SK-N-SH (cell line): ENCODE measurements at regions not wholly inside any gene's neighbourhood (a gene's known extent, or its start where the extent isn't known, plus 50 kb on each side); places are given as distances from the start of the nearest gene placed in this dataset.

ENCODE experiments used
- CTCF ChIA-PET: fragments of 300-600, 350-600 bp; formaldehyde crosslinking; extraction: SDS; loops from one replicate; lab custom pipeline; 2021; lab: Yijun Ruan, JAX
- POLR2A ChIA-PET: fragments of 350-600 bp; sonication (Branson Sonifier 250); formaldehyde crosslinking; extraction: SDS; loops from one replicate; lab custom pipeline; 2020; ENCODE audit warnings: antibody characterized with exemption, inconsistent platforms; lab: Yijun Ruan, JAX
- DNase-seq: peaks from one replicate; pipeline ENCODE4 v3.0.0; 2012
- H2AFZ ChIP-seq: fragments of 200-600 bp; sonication (generic); 2 replicates; pipeline ENCODE4 v1.8.1; 2016; ENCODE audit warnings: antibody characterized with exemption, mild to moderate bottlenecking, low read depth
- H3F3A ChIP-seq: fragments of 200-600 bp; sonication (generic); replicated peaks from 2 replicates; pipeline ENCODE3; 2016; ENCODE audit warnings: antibody characterized with exemption, mild to moderate bottlenecking; ENCODE audit not compliant: insufficient read depth
- H3K27ac ChIP-seq, 2 experiments: fragments of 200-500 bp in 1 of 2; fragments of 200-600 bp in 1 of 2; sonication (Bioruptor generic) in 1 of 2; sonication (generic), shearing (Covaris generic) in 1 of 2; 2 replicates each; pipeline versions ENCODE4 v1.5.1 to v1.6.1; 2014 to 2016; ENCODE audit warnings: low read depth in 2 of 2, inconsistent platforms in 1 of 2, low read length in 1 of 2, mild to moderate bottlenecking in 1 of 2, mixed read lengths in 1 of 2
- H3K27me3 ChIP-seq: fragments of 200-600 bp; sonication (generic), shearing (Covaris generic); 2 replicates; pipeline ENCODE4 v1.6.1; 2016; ENCODE audit warnings: mixed run types; ENCODE audit not compliant: insufficient read depth
- H3K36me3 ChIP-seq, 2 experiments: fragments of 200-500 bp in 1 of 2; fragments of 200-600 bp in 1 of 2; sonication (Bioruptor generic) in 1 of 2; sonication (generic) in 1 of 2; replicated peaks in 1 of 2; 2 replicates each; pipeline versions ENCODE3 to v1.5.1; 2014 to 2016; ENCODE audit warnings: low read length in 1 of 2, mild to moderate bottlenecking in 1 of 2; ENCODE audit not compliant: insufficient read depth in 2 of 2, control insufficient read depth in 1 of 2
- H3K4me1 ChIP-seq, 2 experiments: fragments of 200-500 bp in 1 of 2; fragments of 200-600 bp in 1 of 2; sonication (Bioruptor generic) in 1 of 2; sonication (generic), shearing (Covaris generic) in 1 of 2; 2 replicates each; pipeline versions ENCODE4 v1.5.1 to v1.6.1; 2014 to 2016; ENCODE audit warnings: low read depth in 1 of 2, low read length in 1 of 2, mixed run types in 1 of 2; ENCODE audit not compliant: insufficient read depth in 2 of 2, control insufficient read depth in 1 of 2
- H3K4me2 ChIP-seq: fragments of 200-600 bp; sonication (generic), shearing (Covaris generic); 2 replicates; pipeline ENCODE4 v1.6.1; 2017; ENCODE audit warnings: mixed run types
- H3K4me3 ChIP-seq, 2 experiments: fragments of 200-500 bp in 1 of 2; fragments of 200-600 bp in 1 of 2; sonication (Bioruptor generic) in 1 of 2; sonication (generic), shearing (Covaris generic) in 1 of 2; 2 replicates each; pipeline versions ENCODE4 v1.5.1 to v1.8.1; 2014 to 2016; ENCODE audit warnings: low read depth in 2 of 2, inconsistent platforms in 1 of 2, low read length in 1 of 2, mild to moderate bottlenecking in 1 of 2, mixed read lengths in 1 of 2, moderate library complexity in 1 of 2
- H3K79me2 ChIP-seq: fragments of 200-600 bp; sonication (generic); 2 replicates; pipeline ENCODE4 v1.8.1; 2017; ENCODE audit warnings: mild to moderate bottlenecking; ENCODE audit not compliant: insufficient read depth
- H3K9ac ChIP-seq: fragments of 200-600 bp; sonication (generic); 2 replicates; pipeline ENCODE4 v1.6.1; 2017; ENCODE audit warnings: mixed run types
- H3K9me2 ChIP-seq: fragments of 200-600 bp; sonication (generic); 2 replicates; pipeline ENCODE4 v1.6.1; 2017; ENCODE audit warnings: mixed run types
- H3K9me3 ChIP-seq: fragments of 200-600 bp; sonication (generic); 2 replicates; pipeline ENCODE4 v1.6.1; 2017; ENCODE audit warnings: mixed run types, mild to moderate bottlenecking, moderate library complexity
- H4K20me1 ChIP-seq: fragments of 200-600 bp; sonication (generic); 2 replicates; pipeline ENCODE4 v1.6.1; 2017; ENCODE audit warnings: mild to moderate bottlenecking, mixed run types; ENCODE audit not compliant: insufficient read depth
- CTCF ChIP-seq: fragments of 200-600 bp; sonication (generic); IDR thresholded peaks from 2 replicates; pipeline ENCODE4 v1.6.1; 2017; ENCODE audit warnings: antibody characterized with exemption, mild to moderate bottlenecking, moderate library complexity
- ELF1 ChIP-seq: IDR thresholded peaks from 2 replicates; pipeline ENCODE4 v1.4.0; 2012
- EP300 ChIP-seq, 2 experiments: IDR thresholded peaks; 2 replicates each; pipeline versions ENCODE4 v1.4.0 to v1.6.1; 2012; ENCODE audit warnings: borderline replicate concordance in 1 of 2, low read depth in 1 of 2, low read length in 1 of 2
- FOSL2 ChIP-seq: IDR thresholded peaks from 2 replicates; pipeline ENCODE4 v1.4.0; 2012; ENCODE audit warnings: low read depth, mild to moderate bottlenecking, moderate library complexity, borderline replicate concordance
- GABPA ChIP-seq: IDR thresholded peaks from 2 replicates; pipeline ENCODE4 v1.4.0; 2012; ENCODE audit warnings: low read depth, mild to moderate bottlenecking
- GATA2 ChIP-seq: sonication (generic); formaldehyde crosslinking; IDR thresholded peaks from 2 replicates; pipeline ENCODE4 v1.5.0; 2020; ENCODE audit warnings: mild to moderate bottlenecking, missing genetic modification reagents
- MAX ChIP-seq: IDR thresholded peaks from 2 replicates; pipeline ENCODE4 v1.4.0; 2012; ENCODE audit warnings: low read depth
- MEF2A ChIP-seq: IDR thresholded peaks from 2 replicates; pipeline ENCODE4 v1.4.0; 2012; ENCODE audit warnings: low read depth, borderline replicate concordance
- MXI1 ChIP-seq: IDR thresholded peaks from 2 replicates; pipeline ENCODE4 v1.6.1; 2012; ENCODE audit warnings: mild to moderate bottlenecking, low read depth, low read length, improper control_type of control experiment
- NFIC ChIP-seq: IDR thresholded peaks from 2 replicates; pipeline ENCODE4 v1.4.0; 2012; ENCODE audit warnings: borderline replicate concordance
- NRF1 ChIP-seq: IDR thresholded peaks from 2 replicates; pipeline ENCODE4 v1.6.1; 2012; ENCODE audit warnings: low read depth, mild to moderate bottlenecking, low read length
- PBX3 ChIP-seq: IDR thresholded peaks from 2 replicates; pipeline ENCODE4; 2012
- POLR2AphosphoS5 ChIP-seq: IDR thresholded peaks from 2 replicates; pipeline ENCODE4 v1.6.1; 2012; ENCODE audit warnings: low read depth, low read length
- RAD21 ChIP-seq: IDR thresholded peaks from 2 replicates; pipeline ENCODE4 v1.6.1; 2012; ENCODE audit warnings: mild to moderate bottlenecking, low read length
- SIN3A ChIP-seq: IDR thresholded peaks from 2 replicates; pipeline ENCODE4 v1.6.1; 2012; ENCODE audit warnings: low read depth, mild to moderate bottlenecking, low read length, moderate library complexity, borderline replicate concordance
- TAF1 ChIP-seq: IDR thresholded peaks from 2 replicates; pipeline ENCODE4 v1.6.1; 2012; ENCODE audit warnings: low read depth, mild to moderate bottlenecking, low read length, moderate library complexity, borderline replicate concordance
- TEAD4 ChIP-seq: IDR thresholded peaks from 2 replicates; pipeline ENCODE4 v1.4.0; 2012; ENCODE audit warnings: mild to moderate bottlenecking, borderline replicate concordance; ENCODE audit not compliant: insufficient read depth
- USF2 ChIP-seq: fragments of 150-350 bp; IDR thresholded peaks from 2 replicates; pipeline ENCODE4 v1.6.1; 2017; ENCODE audit warnings: antibody characterized with exemption, low read length, low read depth, borderline replicate concordance
- YY1 ChIP-seq: IDR thresholded peaks from 2 replicates; pipeline ENCODE4 v1.4.0; 2012; ENCODE audit warnings: low read depth, mild to moderate bottlenecking
- WGBS: methylation state at CpG from one replicate; pipeline ENCODE4 v1.1.6; 2017; ENCODE audit warnings: low lambda C conversion rate; 5-methylcytosine and 5-hydroxymethylcytosine counted together

- H3K27ac ChIP-seq: no peak overlapping the region
- H3K36me3 ChIP-seq: no peaks in the 10 kb centered on the region
- H3K4me2 ChIP-seq: no peak overlapping the region
- H3K9me3 ChIP-seq: no peaks in the 10 kb centered on the region
- no peak for DNase-seq
- no peak overlapping the region for H3K9ac ChIP-seq
- 33% methylated on average over 4 of the region's 4 CpGs for WGBS
- H3K4me1 ChIP-seq: no peaks in the 10 kb centered on the region
- ChIA-PET CTCF (no interaction called here), POLR2A (no interaction called here)
- H3K9me2 ChIP-seq: no peaks in the 10 kb centered on the region
- TF ChIP-seq MAX: no peak
- TF ChIP-seq NFIC: no peak
- no peak for TF ChIP-seq FOSL2
- TF ChIP-seq USF2: no peak
- TF ChIP-seq CTCF: no peak
- no peak for TF ChIP-seq MXI1
- no peak for TF ChIP-seq RAD21
- TF ChIP-seq SIN3A: no peak
- TF ChIP-seq ELF1: no peak
- no peak for TF ChIP-seq POLR2AphosphoS5
- TF ChIP-seq EP300 (IDR thresholded peaks at IDR 0.05; ENCODE audit: borderline replicate concordance in 1 of 2, low read depth in 1 of 2, low read length in 1 of 2): no peak
- no peak for TF ChIP-seq PBX3
- no peak for TF ChIP-seq TEAD4
- no peaks in the 10 kb centered on the region for H4K20me1 ChIP-seq
- H3K79me2 ChIP-seq: no peaks in the 10 kb centered on the region
- no peaks in the 10 kb centered on the region for H3F3A ChIP-seq
- no peaks in the 10 kb centered on the region for H3K27me3 ChIP-seq
- H3K4me3 ChIP-seq: no peak overlapping the region
- H2AFZ ChIP-seq: no peak overlapping the region
These were observed 377.4 kb upstream of the SLC10A2 start for GRCh38 chr13:103443604-103444003.

GRCh38 chr13:103437651-103438050 lies 371.4 kb upstream of the SLC10A2 start:
- H3K9me3 ChIP-seq: no peaks in the 10 kb centered on the region
- WGBS: 0% methylated on average over 1 of the region's 1 CpG
- POLR2A ChIA-PET: no interaction called here
- no peak overlapping the region for H3K27ac ChIP-seq
- H3K27me3 ChIP-seq: no peaks in the 10 kb centered on the region
- no peak overlapping the region for H3K4me3 ChIP-seq
- H3K9me2 ChIP-seq: no peaks in the 10 kb centered on the region
- H3K4me2 ChIP-seq: no peak overlapping the region
- no peak overlapping the region for H3K9ac ChIP-seq
- no peak for DNase-seq
- CTCF ChIA-PET: interaction anchor here (1.1 kb wide), 1 partner anchor 14 kb away, joined by 3 read pairs; no protein-coding TSS in a partner anchor
- H3F3A ChIP-seq: no peaks in the 10 kb centered on the region
- no peaks in the 10 kb centered on the region for H3K79me2 ChIP-seq
- H4K20me1 ChIP-seq: no peaks in the 10 kb centered on the region
- H3K36me3 ChIP-seq: no peaks in the 10 kb centered on the region
- peaks cover 0 to 3% of the 10 kb centered on the region in 2 experiments; a peak in 2 of 4 replicates for H3K4me1 ChIP-seq
- H2AFZ ChIP-seq: no peak overlapping the region
- TF ChIP-seq MEF2A (no peak), POLR2AphosphoS5 (no peak), CTCF (no peak), TAF1 (no peak), NRF1 (no peak), FOSL2 (no peak), NFIC (no peak), YY1 (no peak), GABPA (no peak), RAD21 (no peak), GATA2 (CRISPR knock-in tag) (no peak)
